ENCODE measurements at regions not wholly inside any gene's neighbourhood (a gene's known extent, or its start where the extent isn't known, plus 50 kb on each side); places are given as distances from the start of the nearest gene placed in this dataset.

- H4K5ac ChIP-seq (ENCODE audit: insufficient read length, low read depth, low read length) = no peak overlapping the region
- TF ChIP-seq CTCF (conservative IDR thresholded peaks at IDR 0.05) = no peak
- no peaks in the 10 kb centered on the region for H3K79me1 ChIP-seq (ENCODE audit: insufficient read depth, low read depth, low read length, poor library complexity, severe bottlenecking)
- no peaks in the 10 kb centered on the region for H3K27me3 ChIP-seq (ENCODE audit: insufficient read depth, low read length)
- peaks cover 9 to 12% of the 10 kb centered on the region in 2 experiments for H3K9me3 Mint-ChIP-seq
- no peak overlapping the region for H3K23ac ChIP-seq (ENCODE audit: insufficient read length, low read depth, low read length)
- no peak overlapping the region for H2BK12ac ChIP-seq (ENCODE audit: insufficient read length, low read depth, low read length)
- H3K9ac ChIP-seq (ENCODE audit: extremely low read depth, insufficient read length, low read length) = no peak overlapping the region
- no peak overlapping the region for H3K27ac Mint-ChIP-seq
- H3K4me3 Mint-ChIP-seq = no peak overlapping the region
- peaks cover 6% of the 10 kb centered on the region for H3K27me3 Mint-ChIP-seq (ENCODE audit: low read depth)
- no peak overlapping the region for H3K56ac ChIP-seq (ENCODE audit: insufficient read length, low read depth, low read length)
- H3K4me1 ChIP-seq (ENCODE audit: insufficient read depth, low read length) = no peaks in the 10 kb centered on the region
- no peak for DNase-seq
- H4K20me1 ChIP-seq (ENCODE audit: control insufficient read depth, insufficient read depth, insufficient read length) = no peaks in the 10 kb centered on the region
- no peak overlapping the region for H3T11ph ChIP-seq (ENCODE audit: low read length)
- H2BK15ac ChIP-seq (ENCODE audit: low read depth, low read length) = no peak overlapping the region
- no CpG with 5 or more reads among the region's 4 CpGs for WGBS (ENCODE audit: extremely low coverage, insufficient read length, low lambda C conversion rate)
- no peak overlapping the region for H2BK20ac ChIP-seq (ENCODE audit: low read depth, low read length, poor library complexity, severe bottlenecking)
- no peaks in the 10 kb centered on the region for H3K79me2 ChIP-seq (ENCODE audit: insufficient read depth, low read length)
- H2AK5ac ChIP-seq (ENCODE audit: insufficient read length, low read length) = no peak overlapping the region
- no peak overlapping the region for H4K8ac ChIP-seq (replicated peaks; ENCODE audit: insufficient read length, low read depth, low read length)
- no peak overlapping the region for H3K18ac ChIP-seq (ENCODE audit: insufficient read length, low read depth, low read length)
- H3K36me3 Mint-ChIP-seq (ENCODE audit: insufficient read depth in 1 of 3, low read depth in 3 of 3) = peaks cover 0 to 12% (median 3%) of the 10 kb centered on the region in 3 experiments; a peak in 3 of 7 replicates
- peaks cover 11% of the 10 kb centered on the region for H3K9me3 ChIP-seq (ENCODE audit: control insufficient read depth, low read depth, low read length)
- no peak overlapping the region for H4K91ac ChIP-seq (ENCODE audit: insufficient read length, low read depth, low read length)
- H3K23me2 ChIP-seq (ENCODE audit: insufficient read length, low read depth, low read length, poor library complexity, severe bottlenecking) = no peaks in the 10 kb centered on the region
- peaks cover 10 to 18% of the 10 kb centered on the region in 2 experiments for H3K4me1 Mint-ChIP-seq
- no peak overlapping the region for H2BK120ac ChIP-seq (ENCODE audit: low read depth, low read length, poor library complexity, severe bottlenecking)
- H2AFZ ChIP-seq (ENCODE audit: low read length) = no peak overlapping the region
- no peak overlapping the region for H3K27ac ChIP-seq (ENCODE audit: insufficient read length, low read depth, low read length)
- no peak overlapping the region for H2BK5ac ChIP-seq (ENCODE audit: insufficient read length, low read length)
- H3K4me2 ChIP-seq (ENCODE audit: insufficient read depth, insufficient read length, low read length) = no peak overlapping the region
- H3K14ac ChIP-seq (ENCODE audit: insufficient read depth, low read length) = no peak overlapping the region
- H3K4ac ChIP-seq (ENCODE audit: low read depth, low read length) = no peak overlapping the region
These were observed 202.8 kb downstream of the RRAGC start for GRCh38 chr1:38656726-38657125.

Measured in H9 (cell line).